LNCAP (cell line): ENCODE measurements at regions not wholly inside any gene's neighbourhood (a gene's known extent, or its start where the extent isn't known, plus 50 kb on each side); places are given as distances from the start of the nearest gene placed in this dataset.

Experiments used
- TF ChIP-seq, protein P1 (sequence below): fragments of 450-650 bp; IDR thresholded peaks from 2 replicates; pipeline ENCODE4 v1.5.1; 2017; ENCODE audit warnings: mild to moderate bottlenecking

DNA sequence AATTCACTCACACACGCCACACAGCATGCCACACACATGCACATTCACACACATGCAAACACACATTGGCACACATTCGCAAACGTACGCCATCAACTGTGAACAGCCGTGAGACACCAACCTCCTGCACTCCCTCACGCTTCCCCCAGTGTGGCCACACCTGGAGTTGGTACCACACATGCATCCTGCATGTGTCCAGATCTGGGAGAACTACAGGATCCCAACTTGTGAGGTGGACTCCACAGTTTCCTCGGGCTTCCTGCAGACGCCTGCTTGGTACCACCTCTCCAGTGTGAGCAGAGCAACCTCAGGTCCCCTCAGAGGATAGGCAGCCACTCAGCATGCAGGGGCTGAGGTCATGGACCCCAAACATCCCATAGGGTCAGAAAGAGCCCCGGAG lies 239.0 kb downstream of the EIPR1 start:
- TF ChIP-seq, protein P1, sequence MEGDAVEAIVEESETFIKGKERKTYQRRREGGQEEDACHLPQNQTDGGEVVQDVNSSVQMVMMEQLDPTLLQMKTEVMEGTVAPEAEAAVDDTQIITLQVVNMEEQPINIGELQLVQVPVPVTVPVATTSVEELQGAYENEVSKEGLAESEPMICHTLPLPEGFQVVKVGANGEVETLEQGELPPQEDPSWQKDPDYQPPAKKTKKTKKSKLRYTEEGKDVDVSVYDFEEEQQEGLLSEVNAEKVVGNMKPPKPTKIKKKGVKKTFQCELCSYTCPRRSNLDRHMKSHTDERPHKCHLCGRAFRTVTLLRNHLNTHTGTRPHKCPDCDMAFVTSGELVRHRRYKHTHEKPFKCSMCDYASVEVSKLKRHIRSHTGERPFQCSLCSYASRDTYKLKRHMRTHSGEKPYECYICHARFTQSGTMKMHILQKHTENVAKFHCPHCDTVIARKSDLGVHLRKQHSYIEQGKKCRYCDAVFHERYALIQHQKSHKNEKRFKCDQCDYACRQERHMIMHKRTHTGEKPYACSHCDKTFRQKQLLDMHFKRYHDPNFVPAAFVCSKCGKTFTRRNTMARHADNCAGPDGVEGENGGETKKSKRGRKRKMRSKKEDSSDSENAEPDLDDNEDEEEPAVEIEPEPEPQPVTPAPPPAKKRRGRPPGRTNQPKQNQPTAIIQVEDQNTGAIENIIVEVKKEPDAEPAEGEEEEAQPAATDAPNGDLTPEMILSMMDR = no peak

DNA sequence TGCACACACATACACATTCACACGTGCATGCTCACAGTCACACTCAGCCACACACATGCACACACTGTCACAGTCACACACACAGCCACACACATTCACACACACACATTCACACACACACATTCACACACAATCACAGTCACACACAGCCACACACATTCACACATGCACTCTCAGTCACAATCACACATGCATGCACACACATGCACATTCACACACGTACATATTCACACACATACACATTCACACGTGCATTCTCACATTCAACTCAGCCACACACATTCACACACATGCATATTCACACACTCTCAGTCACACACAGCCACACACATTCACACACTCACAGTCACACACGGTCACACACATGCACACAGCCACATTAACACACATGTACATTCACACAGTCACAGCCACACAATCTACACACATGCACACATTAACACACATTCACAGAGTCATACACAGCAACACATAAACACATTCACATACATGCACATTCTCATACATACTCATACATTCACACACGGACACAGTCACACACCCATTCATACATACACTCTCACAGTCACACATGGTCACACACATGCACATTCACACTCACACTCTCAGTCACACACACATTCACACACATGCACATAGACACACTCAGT lies 239.8 kb downstream of the EIPR1 start:
- TF ChIP-seq, protein P1 = no peak

DNA sequence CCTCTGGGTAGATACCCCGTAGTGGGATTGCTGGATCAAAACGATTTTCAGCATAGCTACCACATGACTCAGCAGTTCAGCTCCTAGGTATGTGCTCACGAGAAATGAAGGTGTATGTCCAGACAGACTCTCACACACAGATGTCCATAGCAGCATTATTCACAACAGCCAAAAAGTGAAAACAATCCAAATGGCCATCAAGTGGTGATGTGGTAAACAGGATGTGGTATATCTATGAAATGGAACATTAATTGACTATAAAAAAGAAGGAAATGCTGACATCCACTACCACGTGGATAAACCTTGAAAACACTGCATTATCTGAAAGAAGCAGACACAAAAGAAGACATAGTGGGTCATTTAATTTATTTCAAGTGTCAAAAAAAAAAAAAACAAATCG lies 241.9 kb downstream of the EIPR1 start:
- TF ChIP-seq, protein P1 = no peak

DNA sequence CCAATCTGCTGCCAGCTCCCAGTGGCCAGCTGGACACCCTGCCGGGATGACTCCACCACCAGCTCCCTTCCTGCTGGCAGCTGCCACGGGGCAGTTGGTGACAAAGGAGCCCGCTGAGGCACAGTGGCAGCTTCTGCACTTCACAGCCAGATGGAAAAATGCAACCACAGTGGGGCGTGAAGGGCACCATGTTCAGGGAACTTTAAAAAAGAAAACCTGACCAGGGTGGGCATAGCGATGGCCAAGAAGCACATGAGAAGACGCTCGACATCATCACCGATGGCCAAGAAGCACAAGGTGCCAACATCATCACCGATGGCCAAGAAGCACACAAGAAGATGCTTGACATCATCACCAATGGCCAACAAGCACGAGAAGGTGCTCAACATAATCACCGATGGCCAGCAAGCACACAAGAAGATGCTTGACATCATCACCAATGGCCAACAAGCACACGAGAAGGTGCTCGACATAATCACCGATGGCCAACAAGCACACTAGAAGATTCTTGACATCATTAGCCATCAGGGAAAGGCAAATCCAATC lies 243.5 kb downstream of the EIPR1 start:
- TF ChIP-seq, protein P1 = no peak

DNA sequence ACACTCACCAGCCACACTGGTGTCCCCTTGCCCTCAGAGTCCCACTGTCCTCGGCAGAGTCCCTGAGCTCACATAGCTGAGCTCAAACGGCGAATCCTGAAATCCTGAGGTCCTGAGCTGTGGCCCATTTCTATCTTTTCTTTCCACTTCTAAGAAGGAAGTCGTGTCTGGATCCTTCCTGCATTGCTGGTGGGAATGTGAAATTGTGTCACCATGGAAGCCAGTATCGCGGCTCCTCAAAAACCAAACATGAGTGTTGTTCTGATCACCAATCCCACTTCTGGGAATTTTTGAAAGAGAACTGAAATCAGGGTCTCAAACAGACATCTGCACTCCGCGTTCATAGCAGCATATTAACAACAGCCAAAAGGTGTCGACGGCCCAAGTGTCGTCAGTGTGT lies 244.7 kb downstream of the EIPR1 start:
- TF ChIP-seq, protein P1 = no peak

DNA sequence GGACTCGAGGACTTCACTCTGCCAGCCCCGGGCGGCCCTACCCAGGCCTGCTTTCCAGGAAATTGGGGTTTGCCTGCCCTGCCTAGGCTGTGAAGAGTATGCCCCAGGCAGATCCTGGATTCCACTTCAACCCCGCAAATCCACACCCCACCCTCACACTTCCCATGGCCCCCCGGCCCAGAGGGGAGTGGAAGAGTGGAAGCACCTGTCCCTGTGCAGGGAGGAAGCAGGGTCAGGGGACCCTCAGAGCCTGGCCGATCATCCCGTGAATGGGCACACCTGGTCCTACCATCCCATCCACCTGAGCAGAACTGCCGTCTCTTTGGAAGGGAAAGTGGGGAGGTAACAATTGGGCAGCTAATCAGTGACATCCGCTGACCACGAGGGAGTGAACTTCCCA lies 245.2 kb downstream of the EIPR1 start:
- TF ChIP-seq, protein P1 = no peak

DNA sequence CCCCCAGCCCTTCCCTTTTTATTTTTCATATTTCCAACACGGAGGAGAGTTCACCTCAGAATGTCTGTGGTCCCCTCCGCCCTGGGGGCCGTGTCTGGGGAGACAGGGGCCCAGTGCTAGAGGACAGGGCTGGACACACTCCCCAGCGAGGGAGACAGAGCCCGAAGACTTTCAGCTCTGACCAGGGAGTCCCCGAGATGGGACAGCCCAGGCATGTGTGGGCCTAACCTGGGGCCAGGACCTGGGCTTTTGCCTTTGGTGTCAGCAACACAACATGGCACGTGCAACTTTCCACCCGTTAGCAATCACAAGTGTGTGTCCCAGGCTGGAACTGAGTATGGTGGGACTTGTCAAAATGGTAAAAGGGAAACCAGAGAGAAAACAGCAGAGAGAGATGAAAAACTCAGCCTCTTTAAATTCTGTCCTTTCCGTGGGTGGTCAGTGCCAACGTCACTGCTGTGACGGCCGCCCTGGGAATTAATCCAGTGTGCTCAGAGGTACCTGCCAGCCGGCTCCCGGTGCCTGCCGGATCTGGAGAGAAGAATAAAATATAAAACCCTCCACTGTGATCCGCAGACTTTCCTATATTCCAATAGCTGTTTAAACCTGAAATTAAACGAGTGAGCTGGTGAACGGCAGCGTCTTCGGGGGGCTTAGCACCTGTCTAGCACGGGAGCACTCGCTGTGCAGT lies 245.8 kb downstream of the EIPR1 start:
- TF ChIP-seq, protein P1 = no peak
